ENCODE measurements at regions not wholly inside any gene's neighbourhood (a gene's known extent, or its start where the extent isn't known, plus 50 kb on each side); places are given as distances from the start of the nearest gene placed in this dataset.
A peak's percentile ranks its signal among the peaks of the same experiment; 100 is the strongest.

DNA sequence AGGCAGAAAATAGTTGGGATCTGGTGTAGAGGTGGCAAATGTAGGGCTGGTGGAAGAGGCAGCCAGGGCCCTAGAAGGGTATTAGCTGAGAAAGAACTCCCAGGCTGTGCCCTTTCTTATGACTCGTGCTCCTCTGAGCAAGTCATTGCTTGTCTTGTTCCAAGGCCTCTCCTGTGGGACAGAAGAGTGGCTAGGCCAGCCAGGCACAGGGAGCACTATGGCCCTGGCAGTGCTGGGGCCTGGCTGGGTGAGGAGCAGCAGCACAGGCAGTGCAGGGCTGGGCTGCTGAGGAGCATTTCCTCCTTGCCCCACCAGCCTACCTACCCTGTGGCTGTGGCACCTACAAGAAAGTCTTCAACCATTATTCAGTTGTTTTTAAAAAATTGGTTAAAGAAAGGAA lies 298.5 kb upstream of the NR3C2 start:
- DNase-seq (ENCODE audit: low read depth), result no peak

DNA sequence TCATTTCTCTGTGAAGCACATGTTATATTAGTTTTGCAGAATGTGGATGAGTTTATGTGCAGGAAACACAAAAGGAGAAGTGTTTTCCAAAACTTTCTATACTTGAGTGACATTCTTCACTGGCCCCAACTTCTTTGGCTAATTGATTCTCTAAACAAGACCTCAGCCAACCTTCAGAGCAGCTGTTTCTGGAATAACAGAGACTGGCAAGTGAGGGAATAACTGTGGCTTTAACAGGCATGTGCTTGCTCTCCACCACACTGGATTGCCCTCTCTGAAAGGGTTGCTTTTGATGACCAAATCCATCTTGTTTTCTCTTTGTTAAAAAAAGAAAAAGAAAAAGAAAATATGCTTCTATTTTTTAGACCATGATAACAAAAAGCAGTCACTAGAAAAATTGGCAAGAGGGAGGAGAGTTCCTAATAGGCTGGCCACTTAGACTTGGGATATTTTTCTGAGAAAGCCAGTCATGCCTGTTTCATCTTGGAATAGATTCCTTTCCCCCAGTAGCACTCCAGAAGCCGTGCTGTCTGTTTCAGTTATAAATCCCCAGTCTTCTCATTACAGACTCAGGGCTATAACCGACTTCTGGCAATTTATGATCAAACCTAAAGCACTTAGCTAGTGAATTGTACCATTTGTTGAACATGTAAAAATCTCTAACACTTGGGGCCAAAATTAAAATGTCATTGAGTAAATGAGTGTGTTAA lies 295.0 kb upstream of the NR3C2 start:
- DNase-seq (ENCODE audit: low read depth), result no peak

DNA sequence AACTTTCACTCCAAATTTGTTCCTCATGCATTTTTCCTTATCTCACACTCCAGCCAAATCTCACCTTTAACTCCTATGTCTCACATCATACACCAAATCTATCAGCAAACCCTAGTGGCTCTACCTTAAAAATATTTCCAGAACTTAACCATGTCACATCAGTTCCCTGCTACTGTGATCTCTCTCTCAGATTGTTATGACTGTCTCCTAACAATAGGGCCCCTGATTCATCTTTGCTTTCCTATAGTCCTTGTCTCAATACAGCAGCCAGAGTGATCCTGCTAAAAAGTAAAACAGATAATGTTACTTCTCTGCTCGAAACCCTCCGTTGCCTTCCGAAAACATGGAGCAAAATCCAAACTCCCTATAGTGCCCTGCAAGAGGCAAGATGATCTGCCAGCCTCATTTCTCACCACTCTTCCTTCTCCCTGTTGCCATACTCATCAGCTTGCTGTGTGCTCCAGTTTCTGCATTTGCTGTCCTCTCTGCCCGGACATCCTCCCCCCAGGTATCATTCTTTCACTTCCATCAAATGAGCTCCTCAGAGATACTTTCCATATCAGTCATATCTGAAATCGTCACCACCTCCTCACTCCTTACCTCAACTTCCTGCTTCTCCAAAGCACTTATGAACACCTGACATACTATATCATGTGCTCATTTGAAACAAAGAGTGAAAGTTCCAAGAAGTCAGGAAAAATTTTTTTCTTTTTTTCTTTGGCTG lies 293.4 kb upstream of the NR3C2 start:
- DNase-seq (ENCODE audit: low read depth), result no peak

DNA sequence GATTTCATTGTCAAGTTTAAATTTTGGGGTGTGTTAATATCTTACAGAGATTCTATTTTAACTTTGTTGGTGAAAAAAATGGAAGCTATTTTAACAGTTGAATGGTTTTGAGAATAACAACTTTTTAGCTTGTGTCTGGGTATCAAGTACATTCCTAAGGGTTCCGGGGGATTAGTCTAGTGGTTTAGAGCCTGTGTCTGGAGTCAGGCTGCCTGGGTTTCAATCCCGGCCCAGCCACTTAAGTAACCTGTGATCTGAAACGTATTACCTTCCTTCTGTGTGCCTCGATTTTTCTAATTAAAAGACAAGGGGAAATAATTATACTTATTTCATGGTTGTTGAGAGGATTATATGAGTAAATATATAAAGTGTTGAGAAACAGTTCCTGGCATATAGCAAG lies 288.6 kb upstream of the NR3C2 start:
- no peak for DNase-seq (ENCODE audit: low read depth)

DNA sequence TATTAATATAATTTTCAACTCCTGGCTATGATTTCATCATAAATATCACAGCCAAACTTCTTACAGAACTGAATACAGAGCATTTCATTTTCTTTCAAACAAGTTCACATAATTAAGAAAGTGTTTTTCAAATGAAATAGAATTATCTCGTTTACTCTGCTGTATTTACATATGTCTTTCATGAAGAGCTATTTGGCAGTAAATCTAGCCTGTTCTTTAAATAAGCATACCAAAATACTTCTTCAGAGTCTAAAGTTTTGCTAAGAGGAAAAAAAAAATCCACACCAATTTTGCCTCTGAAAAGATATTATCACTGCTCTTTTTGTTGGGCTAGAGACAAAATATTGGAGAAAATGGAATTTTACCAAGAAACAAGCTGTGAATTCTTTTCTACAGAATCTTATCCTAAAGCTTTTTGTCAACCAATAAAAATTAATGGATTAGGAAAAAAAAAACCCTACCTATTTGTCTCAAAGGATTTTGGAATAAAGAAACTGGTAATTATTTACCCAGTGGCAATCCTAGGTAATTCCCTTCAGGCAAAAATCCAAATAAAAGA lies 287.9 kb upstream of the NR3C2 start:
- no peak for DNase-seq (ENCODE audit: low read depth)

DNA sequence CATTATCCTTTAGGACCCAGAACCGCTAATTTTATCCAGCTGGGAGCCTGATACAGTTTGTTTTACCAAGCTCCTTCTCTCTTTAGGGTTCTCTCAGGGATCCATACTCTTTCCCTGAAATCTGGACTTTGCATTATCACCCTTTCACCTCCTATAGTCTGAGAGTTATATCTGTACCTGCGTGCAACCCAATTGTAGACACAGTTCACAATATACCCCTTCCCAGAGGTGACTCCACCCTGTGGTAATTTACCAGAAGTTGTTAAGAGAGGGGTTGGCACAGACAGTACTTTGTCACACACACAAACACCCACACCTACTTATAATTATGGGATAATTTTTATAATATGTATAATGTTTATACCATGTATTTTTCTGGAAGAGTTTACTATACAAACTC lies 275.8 kb upstream of the NR3C2 start:
- no peak for DNase-seq (ENCODE audit: low read depth)

DNA sequence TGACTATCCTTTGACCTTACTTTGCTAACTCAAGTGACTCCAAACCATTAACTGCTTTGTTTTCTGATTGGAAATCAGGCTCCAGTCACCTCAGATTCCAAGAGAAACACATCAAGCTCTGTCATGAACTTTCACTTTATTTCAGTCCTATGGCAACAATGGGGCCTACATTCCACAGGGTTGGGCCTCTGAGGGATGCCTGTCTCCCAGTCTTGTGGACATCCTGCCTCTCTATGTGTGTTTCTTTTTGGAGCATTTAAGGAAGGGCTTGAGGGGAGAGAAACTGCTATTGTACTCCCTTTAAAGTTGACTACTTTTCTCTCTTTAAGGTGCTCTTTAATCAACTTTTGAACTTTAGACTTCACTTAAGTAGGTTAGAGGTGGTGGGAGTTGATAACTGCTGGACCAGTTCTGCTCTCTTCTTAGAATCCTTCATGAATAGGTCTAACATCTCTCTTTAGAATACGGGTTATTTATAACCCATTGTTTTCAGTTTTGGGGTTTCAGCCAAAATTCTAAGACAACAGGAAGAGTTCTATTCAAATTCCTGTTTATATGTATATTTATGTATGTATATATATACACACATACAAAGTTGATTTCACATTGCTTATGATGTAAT lies 274.3 kb upstream of the NR3C2 start:
- no peak for DNase-seq (ENCODE audit: low read depth)

DNA sequence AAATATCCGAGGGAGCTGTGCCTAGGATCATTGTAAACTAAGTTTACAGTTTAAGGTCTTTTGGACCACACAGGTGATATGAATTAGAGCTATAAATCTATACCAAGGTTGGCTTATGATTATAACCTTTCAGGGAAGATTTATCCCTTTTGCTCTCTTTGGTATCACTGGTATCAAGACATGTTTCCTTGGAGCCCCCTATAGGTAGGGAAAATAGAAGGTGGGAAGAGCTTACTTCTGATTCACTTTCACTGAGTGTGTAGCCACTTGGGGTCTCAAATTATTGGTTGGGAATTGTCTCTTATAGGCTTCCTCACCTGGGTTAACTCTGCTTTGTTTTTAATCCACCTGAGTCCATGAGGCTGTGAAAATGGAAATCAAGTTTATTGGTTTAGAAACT lies 262.1 kb upstream of the NR3C2 start:
- no peak for DNase-seq (ENCODE audit: low read depth)

DNA sequence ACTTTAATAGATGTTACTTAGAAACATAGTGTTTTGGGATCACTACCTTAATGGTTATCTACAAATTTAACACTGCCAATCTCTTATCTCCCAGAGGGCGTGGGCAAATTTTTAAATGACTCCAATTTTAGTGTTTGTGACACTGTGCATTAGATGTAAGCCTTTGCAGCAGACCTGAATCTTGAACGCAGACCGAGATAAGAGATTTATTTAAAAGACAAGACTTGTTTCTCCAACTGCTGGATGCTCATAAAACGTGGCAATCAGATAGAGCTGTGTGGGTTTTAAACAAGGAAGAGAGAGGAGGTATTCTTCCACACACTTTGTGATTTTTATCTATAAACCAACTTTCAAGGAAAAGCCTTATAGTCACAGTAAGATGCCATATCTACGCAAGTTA lies 252.5 kb upstream of the NR3C2 start:
- DNase-seq (ENCODE audit: low read depth), result no peak

DNA sequence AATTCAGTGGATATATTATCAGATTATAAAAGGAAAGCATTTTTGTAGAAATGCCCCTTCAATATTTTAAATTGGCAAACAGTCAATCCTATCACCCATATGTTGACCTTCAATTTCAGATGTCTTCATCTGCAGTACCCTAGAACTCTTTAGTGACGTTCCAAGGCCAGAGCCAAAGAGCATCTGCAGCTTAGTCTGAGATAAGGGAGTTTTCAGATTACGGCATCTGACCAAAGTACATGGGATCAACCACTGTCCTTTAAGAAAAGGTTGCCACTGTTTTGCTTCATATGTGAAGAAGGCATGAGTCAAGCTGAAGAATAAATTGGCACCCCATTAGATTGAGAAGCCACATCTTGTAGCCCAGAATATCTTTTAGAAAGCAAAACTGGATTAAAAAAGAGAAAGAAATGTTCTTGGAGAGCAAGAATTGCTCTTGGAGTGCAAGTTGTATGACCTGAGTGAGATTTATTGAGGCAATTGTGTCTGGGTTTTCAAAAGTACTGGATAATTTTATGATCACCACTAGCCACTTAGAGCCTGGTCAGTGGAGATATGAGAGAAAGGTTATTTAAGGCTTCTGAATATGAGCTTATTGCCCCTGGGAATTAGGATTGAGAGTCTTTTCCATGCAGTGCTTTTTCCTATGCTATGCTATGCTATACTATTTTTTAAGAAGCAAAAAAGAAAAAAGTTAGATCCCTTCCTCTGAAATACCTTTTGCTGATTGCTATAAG lies 251.9 kb upstream of the NR3C2 start:
- no peak for DNase-seq (ENCODE audit: low read depth)

DNA sequence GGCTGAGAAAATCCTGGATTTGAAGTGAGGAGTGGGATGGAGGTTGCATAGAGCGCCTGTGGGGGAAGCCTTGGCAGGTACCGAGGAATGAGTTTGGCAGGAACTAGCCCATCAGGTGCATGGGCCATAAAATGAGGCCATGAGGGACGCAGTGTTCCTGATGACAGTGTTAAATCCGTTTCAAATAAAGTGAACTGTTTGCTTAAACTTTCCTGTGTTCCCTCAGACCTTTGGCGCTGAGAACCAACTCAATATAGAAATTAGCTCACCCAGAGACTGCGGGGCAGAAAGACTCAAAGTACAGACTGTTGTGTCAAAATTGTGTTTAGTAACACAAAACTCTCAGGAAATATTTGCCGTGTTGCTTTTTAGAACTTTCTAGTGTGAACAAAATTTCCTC lies 250.0 kb upstream of the NR3C2 start:
- no peak for DNase-seq (ENCODE audit: low read depth)

DNA sequence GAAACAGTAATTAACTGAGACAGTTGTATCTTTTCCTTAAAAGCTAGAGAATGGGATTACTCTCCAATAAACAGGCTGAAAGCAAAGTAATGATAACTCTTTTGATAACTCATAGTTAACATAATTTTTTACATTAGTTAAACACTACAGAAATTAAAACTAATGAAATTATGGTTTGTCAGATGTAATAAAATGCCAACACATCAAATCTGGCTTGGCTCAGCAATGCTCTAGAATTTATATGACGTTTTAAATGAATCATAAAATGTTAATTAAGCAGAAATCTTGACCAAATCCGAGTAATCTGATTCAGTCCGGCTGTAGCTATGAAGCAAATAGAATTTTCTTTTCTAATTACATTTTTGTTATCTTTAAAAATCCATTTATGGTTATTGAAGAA lies 244.2 kb upstream of the NR3C2 start:
- DNase-seq (ENCODE audit: low read depth), result no peak

DNA sequence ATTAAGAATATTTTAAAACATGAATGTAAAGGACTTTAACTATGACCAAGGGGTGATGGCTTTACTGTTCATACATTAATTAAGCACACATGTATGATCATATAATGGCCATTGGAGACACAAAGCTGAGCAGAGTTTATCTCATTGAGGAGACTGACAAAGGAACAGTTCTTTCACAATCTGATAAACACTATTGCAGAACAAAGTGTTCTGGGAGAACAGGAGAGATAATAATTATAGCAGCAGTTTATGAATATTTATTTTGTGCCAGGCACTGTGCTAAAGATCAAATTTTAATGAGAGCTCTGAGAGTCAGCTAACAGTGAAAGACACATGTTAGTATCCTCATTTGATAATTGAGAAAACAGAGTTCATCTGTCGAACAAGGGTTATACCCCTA lies 242.4 kb upstream of the NR3C2 start:
- DNase-seq (ENCODE audit: low read depth), result no peak

DNA sequence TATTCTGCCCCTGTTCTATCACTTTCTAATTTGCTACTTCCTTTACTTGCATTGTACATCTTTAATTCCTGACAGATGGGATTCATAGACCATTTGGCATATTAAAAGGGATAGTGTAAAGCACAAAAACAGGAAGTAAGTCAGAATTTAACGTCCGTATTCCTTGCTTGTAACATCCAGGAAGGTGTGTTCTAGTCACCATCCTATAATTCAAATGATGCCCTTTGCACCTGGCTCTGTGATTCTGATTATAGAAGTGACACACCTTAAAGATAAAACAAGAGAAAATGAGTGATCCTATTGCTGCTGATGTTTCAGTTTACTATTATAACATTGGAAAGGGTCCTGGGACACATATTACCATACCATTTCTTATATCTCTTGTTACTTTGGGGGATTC lies 238.7 kb upstream of the NR3C2 start:
- no peak for DNase-seq (ENCODE audit: low read depth)

DNA sequence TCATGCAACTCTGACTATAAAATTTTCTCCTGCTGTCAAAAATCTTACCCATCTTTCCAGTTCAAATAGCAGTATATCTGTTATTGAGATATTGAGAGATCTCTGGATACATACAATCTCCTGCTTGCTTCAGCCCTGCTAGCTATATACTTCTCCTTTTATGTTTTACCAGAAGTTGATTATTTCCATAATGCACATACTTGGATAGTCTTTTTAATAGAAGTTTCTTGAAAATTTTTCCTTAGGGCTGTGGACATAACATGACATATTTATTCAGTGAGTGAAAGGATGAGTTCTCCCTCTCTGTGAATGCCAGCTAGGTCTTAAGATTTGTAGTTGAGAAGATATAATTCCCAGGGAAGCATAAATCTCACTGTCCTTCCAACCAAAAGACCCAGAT lies 234.1 kb upstream of the NR3C2 start:
- DNase-seq (ENCODE audit: low read depth), result no peak

DNA sequence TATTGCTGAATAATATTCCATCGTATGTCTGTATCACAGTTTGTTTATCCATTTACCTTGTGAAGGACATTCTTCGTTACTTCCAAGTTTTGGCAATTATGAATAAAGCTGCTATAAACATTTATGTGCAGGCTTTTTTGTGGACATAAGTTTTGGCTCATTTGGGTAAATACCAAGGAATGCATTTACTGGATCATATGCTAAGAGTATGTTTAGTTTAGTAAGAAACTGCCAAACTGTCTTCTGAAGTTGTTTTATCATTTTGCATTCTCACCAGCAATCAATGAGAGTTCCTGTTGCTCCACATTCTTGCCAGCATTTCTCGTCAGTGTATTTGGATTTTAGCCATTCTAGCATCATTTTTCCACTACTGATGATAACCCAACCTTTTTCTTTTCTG lies 232.7 kb upstream of the NR3C2 start:
- no peak for DNase-seq (ENCODE audit: low read depth)

DNA sequence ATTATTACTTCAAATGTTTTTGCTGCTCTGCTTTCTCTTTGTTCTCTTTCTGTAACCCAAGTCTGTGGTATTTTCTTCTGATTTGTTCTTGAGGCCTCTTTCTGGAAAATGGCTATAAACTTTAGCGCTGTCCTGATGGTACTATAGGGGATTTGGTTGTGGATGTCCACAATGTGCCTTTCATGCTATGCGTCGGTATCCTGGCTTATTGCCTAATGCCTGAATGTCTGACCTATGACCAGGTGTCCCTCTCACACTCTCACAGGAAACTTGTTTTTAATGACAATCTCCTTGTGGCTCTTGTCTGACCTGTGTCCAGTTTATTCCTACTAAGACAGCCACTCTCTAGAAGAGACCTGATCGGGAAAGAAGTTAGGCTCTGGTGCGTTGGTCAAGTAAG lies 222.4 kb upstream of the NR3C2 start:
- DNase-seq (ENCODE audit: low read depth), result no peak

DNA sequence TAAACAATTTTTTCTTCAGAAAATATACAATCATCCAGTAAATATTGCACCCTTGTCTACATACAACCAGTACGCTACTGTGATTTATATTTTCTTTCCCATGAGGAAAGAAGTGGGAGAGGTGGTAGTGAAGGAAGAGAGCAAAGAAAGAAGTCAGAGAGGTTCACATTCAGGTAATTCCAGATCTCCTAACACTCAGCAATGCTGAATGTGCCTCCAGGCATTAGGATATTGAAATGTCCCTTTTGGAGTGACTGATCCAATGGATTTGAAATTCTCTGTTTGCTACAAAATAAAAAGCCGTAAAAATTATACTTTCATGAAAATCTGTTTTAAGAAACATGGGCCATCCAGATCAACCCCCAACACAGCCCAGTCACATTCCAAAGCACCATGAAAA lies 211.9 kb upstream of the NR3C2 start:
- no peak for DNase-seq (ENCODE audit: low read depth)

DNA sequence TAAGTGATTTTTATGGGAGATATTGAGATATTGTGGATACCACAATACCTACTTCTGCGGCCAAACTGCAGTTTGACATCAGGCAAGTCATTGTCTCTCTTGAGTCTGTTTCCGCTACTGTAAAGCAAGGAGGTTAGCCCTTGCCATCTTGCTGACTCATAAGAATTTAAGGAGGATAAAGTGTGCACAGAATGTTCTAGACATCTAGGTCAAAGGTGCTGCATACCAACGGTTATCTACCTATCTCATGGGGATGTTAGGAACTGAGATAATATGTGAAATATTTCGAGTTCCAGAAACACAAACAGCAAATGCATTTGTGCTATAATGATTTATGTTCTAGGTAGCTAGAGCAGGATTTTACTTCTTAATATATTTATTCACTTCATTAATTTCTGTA lies 211.5 kb upstream of the NR3C2 start:
- DNase-seq (ENCODE audit: low read depth), result no peak

DNA sequence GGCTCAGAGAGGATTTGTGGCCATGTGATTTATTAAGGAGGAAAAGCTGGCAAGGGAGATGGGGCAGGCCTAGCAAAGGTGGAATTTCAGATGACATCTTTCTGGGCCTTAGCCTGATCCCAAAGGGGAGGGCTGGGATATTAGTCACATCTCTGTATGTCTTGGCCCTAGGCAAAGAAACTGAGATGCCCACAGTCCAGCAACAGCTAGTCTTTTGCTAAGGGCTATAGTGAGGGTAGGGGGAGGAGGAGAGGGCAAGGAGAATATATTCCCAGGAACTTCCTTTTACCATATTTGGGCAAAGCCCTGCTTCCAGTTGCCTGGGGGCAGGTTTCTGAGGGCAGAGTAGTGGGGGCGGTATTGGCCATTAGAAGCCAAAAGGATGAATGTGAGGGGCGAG lies 209.8 kb upstream of the NR3C2 start:
- no peak for DNase-seq (ENCODE audit: low read depth)

DNA sequence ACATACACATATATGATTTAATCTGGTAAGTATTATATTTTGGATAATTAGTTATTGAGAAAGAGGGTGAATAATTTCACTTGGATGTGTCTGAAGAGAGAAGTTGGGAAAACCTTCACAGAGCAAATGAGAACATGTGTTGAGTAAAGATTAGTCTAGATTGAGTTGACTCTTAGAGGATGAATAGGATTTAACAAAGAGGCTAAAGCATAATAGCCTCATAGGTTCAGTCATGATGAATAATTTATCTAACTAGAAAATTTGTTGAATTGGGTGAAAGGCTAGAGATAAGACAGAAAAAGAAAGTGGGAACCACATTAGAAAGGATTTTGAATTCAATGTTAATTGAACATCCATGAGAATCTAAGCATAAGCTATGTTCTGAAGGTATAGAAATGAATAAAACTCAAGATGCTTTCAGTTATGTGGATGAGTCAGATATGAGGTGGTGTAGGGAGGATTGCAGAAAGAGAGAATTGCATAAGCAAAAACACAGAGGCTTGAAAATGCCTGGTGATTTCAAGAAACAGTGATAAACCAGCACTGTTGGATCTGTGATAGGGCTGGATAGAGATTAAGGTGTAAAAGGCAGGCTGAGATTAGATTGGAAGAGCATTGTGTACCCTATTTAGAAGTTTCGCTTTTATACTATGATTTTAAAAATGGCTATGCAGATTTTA lies 207.6 kb upstream of the NR3C2 start:
- DNase-seq (ENCODE audit: low read depth), result peak; percentile 38

DNA sequence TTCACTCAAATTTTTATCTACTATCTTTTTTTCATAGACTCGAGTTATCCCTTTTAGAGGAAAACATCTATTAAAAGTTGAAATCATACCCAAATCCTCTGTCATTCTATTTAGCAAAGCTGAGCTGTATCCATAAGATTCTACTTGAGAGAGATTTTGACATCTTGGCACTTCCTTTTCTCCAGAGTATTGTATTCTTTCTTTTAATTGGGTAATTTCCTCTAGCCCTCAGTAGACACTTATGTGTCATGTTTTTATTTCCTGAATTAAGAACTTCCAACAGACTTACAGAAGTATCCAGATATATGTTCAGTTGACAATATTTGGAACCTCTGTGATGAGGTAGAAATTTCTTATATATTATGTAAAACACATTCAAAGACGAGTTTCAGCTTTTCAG lies 201.6 kb upstream of the NR3C2 start:
- no peak for DNase-seq (ENCODE audit: low read depth)

All from HS-5 (cell line).